ENCODE measurements at regions not wholly inside any gene's neighbourhood (a gene's known extent, or its start where the extent isn't known, plus 50 kb on each side); places are given as distances from the start of the nearest gene placed in this dataset.

DNA sequence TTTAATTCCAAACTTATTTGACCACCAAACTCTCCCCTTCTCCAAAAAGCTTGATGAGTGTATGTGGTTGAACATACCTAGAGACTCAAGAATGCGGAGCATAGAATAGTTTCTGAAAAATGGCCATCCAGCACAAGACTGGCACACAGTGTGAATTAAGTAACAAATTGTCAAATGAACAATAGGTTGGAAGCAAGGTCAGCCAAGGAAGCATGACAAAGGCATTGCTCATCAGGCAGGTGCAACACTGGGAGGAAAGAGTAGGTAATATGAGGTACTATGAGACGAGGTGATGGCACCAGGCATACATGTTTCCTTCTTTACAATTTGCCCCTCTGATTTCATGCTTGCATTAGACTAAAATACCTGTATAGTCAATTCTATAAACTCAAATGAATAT is 73.7 kb downstream of the DKK1 start:
- TF ChIP-seq, protein P1, sequence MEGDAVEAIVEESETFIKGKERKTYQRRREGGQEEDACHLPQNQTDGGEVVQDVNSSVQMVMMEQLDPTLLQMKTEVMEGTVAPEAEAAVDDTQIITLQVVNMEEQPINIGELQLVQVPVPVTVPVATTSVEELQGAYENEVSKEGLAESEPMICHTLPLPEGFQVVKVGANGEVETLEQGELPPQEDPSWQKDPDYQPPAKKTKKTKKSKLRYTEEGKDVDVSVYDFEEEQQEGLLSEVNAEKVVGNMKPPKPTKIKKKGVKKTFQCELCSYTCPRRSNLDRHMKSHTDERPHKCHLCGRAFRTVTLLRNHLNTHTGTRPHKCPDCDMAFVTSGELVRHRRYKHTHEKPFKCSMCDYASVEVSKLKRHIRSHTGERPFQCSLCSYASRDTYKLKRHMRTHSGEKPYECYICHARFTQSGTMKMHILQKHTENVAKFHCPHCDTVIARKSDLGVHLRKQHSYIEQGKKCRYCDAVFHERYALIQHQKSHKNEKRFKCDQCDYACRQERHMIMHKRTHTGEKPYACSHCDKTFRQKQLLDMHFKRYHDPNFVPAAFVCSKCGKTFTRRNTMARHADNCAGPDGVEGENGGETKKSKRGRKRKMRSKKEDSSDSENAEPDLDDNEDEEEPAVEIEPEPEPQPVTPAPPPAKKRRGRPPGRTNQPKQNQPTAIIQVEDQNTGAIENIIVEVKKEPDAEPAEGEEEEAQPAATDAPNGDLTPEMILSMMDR (conservative IDR thresholded peaks at IDR 0.05 in 1 of 2, IDR thresholded peaks at IDR 0.05 in 1 of 2; ENCODE audit: extremely low read depth in 1 of 2, insufficient read depth in 1 of 2, low read depth in 1 of 2, low read length in 2 of 2): no peak
- TF ChIP-seq EZH2 (IDR thresholded peaks at IDR 0.05; ENCODE audit: borderline replicate concordance, low read length): no peak
